ENCODE measurements at regions not wholly inside any gene's neighbourhood (a gene's known extent, or its start where the extent isn't known, plus 50 kb on each side); places are given as distances from the start of the nearest gene placed in this dataset.

- TF ChIP-seq CTCF (IDR thresholded peaks at IDR 0.05; ENCODE audit: insufficient read depth, low read length) (no peak), GABPA (IDR thresholded peaks at IDR 0.05; ENCODE audit: low read depth) (no peak)
These were observed 893.0 kb upstream of the SOX9 start for GRCh38 chr17:71227841-71228240.

Data from HL-60 (cell line).